Panc1 (cell line): ENCODE measurements at regions not wholly inside any gene's neighbourhood (a gene's known extent, or its start where the extent isn't known, plus 50 kb on each side); places are given as distances from the start of the nearest gene placed in this dataset.

Experiments
- ATAC-seq: fragments of 200-7000 bp; cut with Tn5 transposase; 2 replicates; pipeline ENCODE4 v1.9.1; 2020; ENCODE audit warnings: mild to moderate bottlenecking, moderate library complexity
- BruUV-seq: library from RNA; stranded (reverse); fragments of 400-500 nt; replicated peaks from 2 replicates; lab custom pipeline; 2021; lab: Mats Ljungman, UMichigan
- CTCF ChIA-PET: fragments of 300-600 bp; sonication (Branson Sonifier 250); formaldehyde crosslinking; loops from one replicate; lab custom pipeline; 2022; ENCODE audit warnings: antibody characterized with exemption; lab: Charles Lee
- POLR2A ChIA-PET: fragments of 300-600 bp; sonication (Branson Sonifier 250); formaldehyde crosslinking; loops from one replicate; lab custom pipeline; 2022; ENCODE audit warnings: antibody characterized with exemption; lab: Charles Lee
- DNase-seq: peaks from one replicate; pipeline ENCODE4 v3.0.0-alpha.2; 2010; ENCODE audit warnings: low read depth, low spot score
- H3K27ac ChIP-seq: 2 replicates; pipeline ENCODE4 v1.5.1; 2011; ENCODE audit warnings: mild to moderate bottlenecking, low read length, inconsistent platforms
- H3K27me3 ChIP-seq: fragments of 200-500 bp; sonication (Bioruptor generic); 2 replicates; pipeline ENCODE4 v1.6.0; 2014; ENCODE audit warnings: low read length, inconsistent platforms; ENCODE audit not compliant: control insufficient read depth, insufficient read depth
- H3K36me3 ChIP-seq: fragments of 200-500 bp; sonication (Bioruptor generic); 2 replicates; pipeline ENCODE4 v1.5.1; 2014; ENCODE audit warnings: inconsistent platforms, mild to moderate bottlenecking, low read length, moderate library complexity; ENCODE audit not compliant: control insufficient read depth, insufficient read depth
- H3K4me1 ChIP-seq: 2 replicates; pipeline ENCODE4 v1.5.1; 2011; ENCODE audit warnings: inconsistent platforms, mild to moderate bottlenecking, low read length, moderate library complexity; ENCODE audit not compliant: control insufficient read depth, insufficient read depth
- H3K4me3 ChIP-seq, 2 experiments: 2 replicates each; pipeline ENCODE4 v1.5.1; 2011 to 2012; ENCODE audit warnings: low read depth in 2 of 2, low read length in 2 of 2, mild to moderate bottlenecking in 2 of 2, inconsistent platforms in 1 of 2, moderate library complexity in 1 of 2
- H3K9me3 ChIP-seq: fragments of 200-500 bp; sonication (Bioruptor generic); 2 replicates; pipeline ENCODE4 v1.5.1; 2014; ENCODE audit warnings: low read depth, mild to moderate bottlenecking, inconsistent platforms, low read length, moderate library complexity; ENCODE audit not compliant: control insufficient read depth, insufficient read depth
- POLR2AphosphoS5 ChIP-seq: IDR thresholded peaks from 2 replicates; pipeline ENCODE4 v1.6.1; 2012; ENCODE audit warnings: mild to moderate bottlenecking, low read depth, low read length, moderate library complexity
- SIN3A ChIP-seq: IDR thresholded peaks from 2 replicates; pipeline ENCODE4 v1.6.1; 2012; ENCODE audit warnings: low read depth, mild to moderate bottlenecking, low read length, moderate library complexity, borderline replicate concordance; ENCODE audit not compliant: insufficient read depth
- TCF7L2 ChIP-seq: IDR thresholded peaks from 2 replicates; pipeline ENCODE4 v1.6.1; 2011; ENCODE audit warnings: mild to moderate bottlenecking, low read depth, low read length, inconsistent platforms
- in situ Hi-C: cut with HindIII; loops from 2 replicates; pipeline ENCODE4 v1.10.0; 2016; ENCODE audit warnings: low sequenced_read_pairs, low pct_unique_long_range_greater_than_20kb
- intact Hi-C: fragments of 100-400 bp; cut with micrococcal nuclease; formaldehyde crosslinking; loops from one replicate; pipeline ENCODE4 v1.10.0; 2022; ENCODE audit not compliant: unreplicated experiment
- TF ChIP-seq, protein P1 (sequence below): fragments of 450-650 bp; IDR thresholded peaks from 2 replicates; pipeline ENCODE4 v1.5.1; 2017; ENCODE audit warnings: mild to moderate bottlenecking
- TF ChIP-seq, protein P2 (sequence below), 2 experiments: IDR thresholded peaks; 2 replicates each; pipeline ENCODE4 v1.6.1; 2011 to 2012; ENCODE audit warnings: low read depth in 2 of 2, control low read depth in 1 of 2, low read length in 1 of 2, mild to moderate bottlenecking in 1 of 2, moderate library complexity in 1 of 2; ENCODE audit not compliant: insufficient read depth in 1 of 2

DNA sequence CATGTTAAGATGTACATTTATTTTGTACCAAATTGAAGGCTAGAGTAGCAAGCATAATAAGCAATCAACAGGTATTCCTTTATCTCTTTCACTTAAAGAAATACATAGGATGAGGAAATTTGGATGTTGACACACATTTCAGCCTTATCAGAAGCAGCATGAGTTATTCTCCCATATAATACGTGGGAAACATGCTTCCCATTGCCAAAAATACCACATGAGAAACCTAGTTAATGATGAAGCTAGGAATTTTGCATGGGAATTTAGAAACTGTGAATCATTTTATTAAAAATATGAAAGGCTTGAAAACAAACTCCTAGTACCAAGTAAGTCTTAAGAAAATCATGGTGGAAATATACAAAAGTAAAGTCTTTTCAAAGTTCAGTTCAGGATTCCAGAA is 751.8 kb downstream of the TSN start:
- no TSS peak for BruUV-seq
- no peak for TF ChIP-seq POLR2AphosphoS5
- TF ChIP-seq TCF7L2 = no peak
- TF ChIP-seq, protein P1, sequence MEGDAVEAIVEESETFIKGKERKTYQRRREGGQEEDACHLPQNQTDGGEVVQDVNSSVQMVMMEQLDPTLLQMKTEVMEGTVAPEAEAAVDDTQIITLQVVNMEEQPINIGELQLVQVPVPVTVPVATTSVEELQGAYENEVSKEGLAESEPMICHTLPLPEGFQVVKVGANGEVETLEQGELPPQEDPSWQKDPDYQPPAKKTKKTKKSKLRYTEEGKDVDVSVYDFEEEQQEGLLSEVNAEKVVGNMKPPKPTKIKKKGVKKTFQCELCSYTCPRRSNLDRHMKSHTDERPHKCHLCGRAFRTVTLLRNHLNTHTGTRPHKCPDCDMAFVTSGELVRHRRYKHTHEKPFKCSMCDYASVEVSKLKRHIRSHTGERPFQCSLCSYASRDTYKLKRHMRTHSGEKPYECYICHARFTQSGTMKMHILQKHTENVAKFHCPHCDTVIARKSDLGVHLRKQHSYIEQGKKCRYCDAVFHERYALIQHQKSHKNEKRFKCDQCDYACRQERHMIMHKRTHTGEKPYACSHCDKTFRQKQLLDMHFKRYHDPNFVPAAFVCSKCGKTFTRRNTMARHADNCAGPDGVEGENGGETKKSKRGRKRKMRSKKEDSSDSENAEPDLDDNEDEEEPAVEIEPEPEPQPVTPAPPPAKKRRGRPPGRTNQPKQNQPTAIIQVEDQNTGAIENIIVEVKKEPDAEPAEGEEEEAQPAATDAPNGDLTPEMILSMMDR = no peak
- TF ChIP-seq SIN3A = no peak
- TF ChIP-seq, protein P2, sequence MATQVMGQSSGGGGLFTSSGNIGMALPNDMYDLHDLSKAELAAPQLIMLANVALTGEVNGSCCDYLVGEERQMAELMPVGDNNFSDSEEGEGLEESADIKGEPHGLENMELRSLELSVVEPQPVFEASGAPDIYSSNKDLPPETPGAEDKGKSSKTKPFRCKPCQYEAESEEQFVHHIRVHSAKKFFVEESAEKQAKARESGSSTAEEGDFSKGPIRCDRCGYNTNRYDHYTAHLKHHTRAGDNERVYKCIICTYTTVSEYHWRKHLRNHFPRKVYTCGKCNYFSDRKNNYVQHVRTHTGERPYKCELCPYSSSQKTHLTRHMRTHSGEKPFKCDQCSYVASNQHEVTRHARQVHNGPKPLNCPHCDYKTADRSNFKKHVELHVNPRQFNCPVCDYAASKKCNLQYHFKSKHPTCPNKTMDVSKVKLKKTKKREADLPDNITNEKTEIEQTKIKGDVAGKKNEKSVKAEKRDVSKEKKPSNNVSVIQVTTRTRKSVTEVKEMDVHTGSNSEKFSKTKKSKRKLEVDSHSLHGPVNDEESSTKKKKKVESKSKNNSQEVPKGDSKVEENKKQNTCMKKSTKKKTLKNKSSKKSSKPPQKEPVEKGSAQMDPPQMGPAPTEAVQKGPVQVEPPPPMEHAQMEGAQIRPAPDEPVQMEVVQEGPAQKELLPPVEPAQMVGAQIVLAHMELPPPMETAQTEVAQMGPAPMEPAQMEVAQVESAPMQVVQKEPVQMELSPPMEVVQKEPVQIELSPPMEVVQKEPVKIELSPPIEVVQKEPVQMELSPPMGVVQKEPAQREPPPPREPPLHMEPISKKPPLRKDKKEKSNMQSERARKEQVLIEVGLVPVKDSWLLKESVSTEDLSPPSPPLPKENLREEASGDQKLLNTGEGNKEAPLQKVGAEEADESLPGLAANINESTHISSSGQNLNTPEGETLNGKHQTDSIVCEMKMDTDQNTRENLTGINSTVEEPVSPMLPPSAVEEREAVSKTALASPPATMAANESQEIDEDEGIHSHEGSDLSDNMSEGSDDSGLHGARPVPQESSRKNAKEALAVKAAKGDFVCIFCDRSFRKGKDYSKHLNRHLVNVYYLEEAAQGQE (IDR thresholded peaks at IDR 0.05; ENCODE audit: insufficient read depth in 1 of 2, low read depth in 2 of 2, low read length in 1 of 2) = no peak
- intact Hi-C loops = no loop called here
- H3K27ac ChIP-seq = no peak overlapping the region
- ATAC-seq (no peak), DNase-seq (no peak)
- no peak overlapping the region for H3K4me3 ChIP-seq
- H3K36me3 ChIP-seq = no peaks in the 10 kb centered on the region
- POLR2A ChIA-PET = no interaction called here
- no peaks in the 10 kb centered on the region for H3K4me1 ChIP-seq
- CTCF ChIA-PET = no interaction called here
- H3K27me3 ChIP-seq = no peaks in the 10 kb centered on the region
- in situ Hi-C loops = no loop called here
- no peaks in the 10 kb centered on the region for H3K9me3 ChIP-seq

DNA sequence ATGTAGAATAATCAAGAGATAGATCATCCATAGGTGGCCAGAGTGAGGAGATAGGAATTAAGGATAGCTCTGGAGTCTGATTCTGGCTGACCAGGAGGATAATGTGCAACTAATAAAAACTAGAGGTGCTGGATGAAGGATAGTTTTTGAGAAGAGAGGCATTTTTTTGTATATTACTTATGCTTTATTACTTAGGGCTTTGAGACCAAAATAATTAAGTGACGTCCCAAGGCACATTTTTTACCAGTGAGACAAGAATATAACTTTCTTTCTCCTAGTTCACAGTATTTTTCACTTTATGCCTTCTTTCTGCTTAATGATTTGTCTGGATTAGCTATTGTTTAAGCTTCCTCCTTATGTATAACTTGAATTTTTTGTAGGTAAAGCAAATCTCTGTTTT is 756.6 kb downstream of the TSN start:
- intact Hi-C loops (no loop called here), in situ Hi-C loops (no loop called here)
- Histone ChIP-seq H3K36me3 (no peaks in the 10 kb centered on the region), H3K27me3 (no peaks in the 10 kb centered on the region), H3K4me3 (no peak overlapping the region), H3K27ac (no peak overlapping the region), H3K9me3 (no peaks in the 10 kb centered on the region), H3K4me1 (no peaks in the 10 kb centered on the region)
- BruUV-seq = no TSS peak
- CTCF ChIA-PET = no interaction called here
- ATAC-seq (no peak), DNase-seq (no peak)
- POLR2A ChIA-PET = no interaction called here
- TF ChIP-seq POLR2AphosphoS5 = no peak
- TF ChIP-seq, protein P2 (IDR thresholded peaks at IDR 0.05; ENCODE audit: insufficient read depth in 1 of 2, low read depth in 2 of 2, low read length in 1 of 2) = no peak
- TF ChIP-seq, protein P1 = no peak
- no peak for TF ChIP-seq SIN3A
- no peak for TF ChIP-seq TCF7L2
